ENCODE measurements at regions not wholly inside any gene's neighbourhood (a gene's known extent, or its start where the extent isn't known, plus 50 kb on each side); places are given as distances from the start of the nearest gene placed in this dataset.

DNA sequence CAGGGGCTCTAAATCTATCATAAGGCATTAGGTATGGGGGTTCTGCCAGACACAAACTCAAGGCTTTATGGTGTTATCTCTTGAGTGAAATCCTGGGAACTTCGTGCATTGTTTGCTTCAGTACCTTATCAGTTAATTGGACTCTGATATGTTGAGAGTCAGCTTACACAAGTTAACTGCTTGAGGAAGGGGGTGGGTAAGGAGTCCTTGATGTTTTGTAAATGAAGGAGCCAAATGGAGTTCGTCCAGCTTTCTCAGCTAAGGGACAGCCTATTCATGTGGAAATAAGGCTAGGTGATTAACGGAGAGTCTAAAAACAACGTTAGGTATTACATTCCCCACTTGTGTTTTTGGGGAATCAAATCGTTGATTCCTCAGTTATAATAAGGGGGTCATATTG, 157.4 kb downstream of the TRIM27 start:
- Histone ChIP-seq H3K27ac (ENCODE audit: low read length) (no peak overlapping the region), H4K20me1 (ENCODE audit: insufficient read depth) (no peaks in the 10 kb centered on the region)

DNA sequence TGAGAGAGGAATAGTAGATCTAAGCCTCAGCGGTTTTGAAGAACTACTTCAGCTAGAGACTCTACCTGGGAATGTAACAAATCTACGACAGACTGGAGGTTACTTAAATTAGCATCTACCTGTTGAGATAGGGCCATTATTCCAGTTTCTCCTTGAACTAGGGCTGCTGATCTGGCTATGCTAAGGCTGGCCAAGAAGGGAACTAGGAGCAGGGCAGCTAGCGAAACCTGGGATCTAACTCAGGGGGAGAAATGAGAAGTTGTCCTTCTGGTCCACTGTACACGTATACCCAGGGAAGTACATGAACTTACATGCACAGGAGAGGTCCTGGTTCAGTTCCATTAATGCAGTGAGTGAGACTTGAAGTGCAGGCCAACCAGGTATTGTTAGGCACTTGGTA, 156.7 kb downstream of the TRIM27 start:
- TF ChIP-seq POLR2AphosphoS5 (IDR thresholded peaks at IDR 0.05) (no peak), EZH2 (IDR thresholded peaks at IDR 0.05; ENCODE audit: borderline replicate concordance, insufficient read depth, low read length, poor library complexity, severe bottlenecking) (no peak), RAD21 (conservative IDR thresholded peaks at IDR 0.05) (no peak), EP300 (conservative IDR thresholded peaks at IDR 0.05; ENCODE audit: poor library complexity, severe bottlenecking) (no peak), MXI1 (conservative IDR thresholded peaks at IDR 0.05; ENCODE audit: poor library complexity, severe bottlenecking) (no peak), SMC3 (conservative IDR thresholded peaks at IDR 0.05; ENCODE audit: poor library complexity) (no peak), TAF1 (IDR thresholded peaks at IDR 0.05; ENCODE audit: low read depth) (no peak)
- TF ChIP-seq, protein P1, sequence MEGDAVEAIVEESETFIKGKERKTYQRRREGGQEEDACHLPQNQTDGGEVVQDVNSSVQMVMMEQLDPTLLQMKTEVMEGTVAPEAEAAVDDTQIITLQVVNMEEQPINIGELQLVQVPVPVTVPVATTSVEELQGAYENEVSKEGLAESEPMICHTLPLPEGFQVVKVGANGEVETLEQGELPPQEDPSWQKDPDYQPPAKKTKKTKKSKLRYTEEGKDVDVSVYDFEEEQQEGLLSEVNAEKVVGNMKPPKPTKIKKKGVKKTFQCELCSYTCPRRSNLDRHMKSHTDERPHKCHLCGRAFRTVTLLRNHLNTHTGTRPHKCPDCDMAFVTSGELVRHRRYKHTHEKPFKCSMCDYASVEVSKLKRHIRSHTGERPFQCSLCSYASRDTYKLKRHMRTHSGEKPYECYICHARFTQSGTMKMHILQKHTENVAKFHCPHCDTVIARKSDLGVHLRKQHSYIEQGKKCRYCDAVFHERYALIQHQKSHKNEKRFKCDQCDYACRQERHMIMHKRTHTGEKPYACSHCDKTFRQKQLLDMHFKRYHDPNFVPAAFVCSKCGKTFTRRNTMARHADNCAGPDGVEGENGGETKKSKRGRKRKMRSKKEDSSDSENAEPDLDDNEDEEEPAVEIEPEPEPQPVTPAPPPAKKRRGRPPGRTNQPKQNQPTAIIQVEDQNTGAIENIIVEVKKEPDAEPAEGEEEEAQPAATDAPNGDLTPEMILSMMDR (IDR thresholded peaks at IDR 0.05; ENCODE audit: poor library complexity, severe bottlenecking), result no peak
- TF ChIP-seq, protein P2, sequence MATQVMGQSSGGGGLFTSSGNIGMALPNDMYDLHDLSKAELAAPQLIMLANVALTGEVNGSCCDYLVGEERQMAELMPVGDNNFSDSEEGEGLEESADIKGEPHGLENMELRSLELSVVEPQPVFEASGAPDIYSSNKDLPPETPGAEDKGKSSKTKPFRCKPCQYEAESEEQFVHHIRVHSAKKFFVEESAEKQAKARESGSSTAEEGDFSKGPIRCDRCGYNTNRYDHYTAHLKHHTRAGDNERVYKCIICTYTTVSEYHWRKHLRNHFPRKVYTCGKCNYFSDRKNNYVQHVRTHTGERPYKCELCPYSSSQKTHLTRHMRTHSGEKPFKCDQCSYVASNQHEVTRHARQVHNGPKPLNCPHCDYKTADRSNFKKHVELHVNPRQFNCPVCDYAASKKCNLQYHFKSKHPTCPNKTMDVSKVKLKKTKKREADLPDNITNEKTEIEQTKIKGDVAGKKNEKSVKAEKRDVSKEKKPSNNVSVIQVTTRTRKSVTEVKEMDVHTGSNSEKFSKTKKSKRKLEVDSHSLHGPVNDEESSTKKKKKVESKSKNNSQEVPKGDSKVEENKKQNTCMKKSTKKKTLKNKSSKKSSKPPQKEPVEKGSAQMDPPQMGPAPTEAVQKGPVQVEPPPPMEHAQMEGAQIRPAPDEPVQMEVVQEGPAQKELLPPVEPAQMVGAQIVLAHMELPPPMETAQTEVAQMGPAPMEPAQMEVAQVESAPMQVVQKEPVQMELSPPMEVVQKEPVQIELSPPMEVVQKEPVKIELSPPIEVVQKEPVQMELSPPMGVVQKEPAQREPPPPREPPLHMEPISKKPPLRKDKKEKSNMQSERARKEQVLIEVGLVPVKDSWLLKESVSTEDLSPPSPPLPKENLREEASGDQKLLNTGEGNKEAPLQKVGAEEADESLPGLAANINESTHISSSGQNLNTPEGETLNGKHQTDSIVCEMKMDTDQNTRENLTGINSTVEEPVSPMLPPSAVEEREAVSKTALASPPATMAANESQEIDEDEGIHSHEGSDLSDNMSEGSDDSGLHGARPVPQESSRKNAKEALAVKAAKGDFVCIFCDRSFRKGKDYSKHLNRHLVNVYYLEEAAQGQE (IDR thresholded peaks at IDR 0.05; ENCODE audit: borderline replicate concordance), result no peak
- H2AFZ ChIP-seq (ENCODE audit: low read depth, low read length), result no peak overlapping the region
- H3K9me3 ChIP-seq (ENCODE audit: low read length), result peaks cover 4% of the 10 kb centered on the region
- H3F3A ChIP-seq (ENCODE audit: insufficient read depth, low read length, poor library complexity, severe bottlenecking), result no peaks in the 10 kb centered on the region
- H3K9me2 ChIP-seq (ENCODE audit: insufficient read depth, low read length), result no peaks in the 10 kb centered on the region
- no peak overlapping the region for H3K4me2 ChIP-seq (ENCODE audit: low read length)
- no peaks in the 10 kb centered on the region for H3K36me3 ChIP-seq (ENCODE audit: insufficient read depth, low read length)
- H3K79me2 ChIP-seq (replicated peaks; ENCODE audit: insufficient read depth, low read length), result no peaks in the 10 kb centered on the region
- peaks cover 100% of the 10 kb centered on the region for H3K27me3 ChIP-seq (ENCODE audit: insufficient read depth, low read depth, low read length)
- no peak overlapping the region for H3K9ac ChIP-seq (ENCODE audit: low read length)
- no peak overlapping the region for H3K4me3 ChIP-seq (ENCODE audit: low read length)
- H3K27ac ChIP-seq (ENCODE audit: low read length), result no peak overlapping the region
- H4K20me1 ChIP-seq (ENCODE audit: insufficient read depth), result no peaks in the 10 kb centered on the region

More for the DNA sequence above, 157.4 kb downstream of the TRIM27 start:
- H3K27me3 ChIP-seq (ENCODE audit: insufficient read depth, low read depth, low read length), result peaks cover 100% of the 10 kb centered on the region
- H3K4me2 ChIP-seq (ENCODE audit: low read length), result no peak overlapping the region
- H2AFZ ChIP-seq (ENCODE audit: low read depth, low read length), result no peak overlapping the region
- no peaks in the 10 kb centered on the region for H3F3A ChIP-seq (ENCODE audit: insufficient read depth, low read length, poor library complexity, severe bottlenecking)
- H3K79me2 ChIP-seq (replicated peaks; ENCODE audit: insufficient read depth, low read length), result no peaks in the 10 kb centered on the region
- peaks cover 4% of the 10 kb centered on the region for H3K9me3 ChIP-seq (ENCODE audit: low read length)
- H3K36me3 ChIP-seq (ENCODE audit: insufficient read depth, low read length), result no peaks in the 10 kb centered on the region
- TF ChIP-seq EP300 (conservative IDR thresholded peaks at IDR 0.05; ENCODE audit: poor library complexity, severe bottlenecking) (no peak), SMC3 (conservative IDR thresholded peaks at IDR 0.05; ENCODE audit: poor library complexity) (no peak), TAF1 (IDR thresholded peaks at IDR 0.05; ENCODE audit: low read depth) (no peak), POLR2AphosphoS5 (IDR thresholded peaks at IDR 0.05) (no peak), RAD21 (conservative IDR thresholded peaks at IDR 0.05) (no peak), EZH2 (IDR thresholded peaks at IDR 0.05; ENCODE audit: borderline replicate concordance, insufficient read depth, low read length, poor library complexity, severe bottlenecking) (no peak), MXI1 (conservative IDR thresholded peaks at IDR 0.05; ENCODE audit: poor library complexity, severe bottlenecking) (no peak)
- TF ChIP-seq, protein P1 (IDR thresholded peaks at IDR 0.05; ENCODE audit: poor library complexity, severe bottlenecking), result no peak
- TF ChIP-seq, protein P2 (IDR thresholded peaks at IDR 0.05; ENCODE audit: borderline replicate concordance), result no peak
- H3K4me3 ChIP-seq (ENCODE audit: low read length), result no peak overlapping the region
- H3K9ac ChIP-seq (ENCODE audit: low read length), result no peak overlapping the region
- H3K9me2 ChIP-seq (ENCODE audit: insufficient read depth, low read length), result no peaks in the 10 kb centered on the region

Measured in neural cell (in vitro differentiated cells).